ENCODE measurements at regions not wholly inside any gene's neighbourhood (a gene's known extent, or its start where the extent isn't known, plus 50 kb on each side); places are given as distances from the start of the nearest gene placed in this dataset.
"Not testable (repeated sequence)": the region's sequence is repeated elsewhere in the genome, so short reads cannot be mapped to it uniquely, and the experiment has no call there.

GRCh38 chr15:44833761-44834160, 97.4 kb downstream of the TRIM69 start:
- DNase-seq (ENCODE audit: low spot score in 2 of 2); H3K27me3 Mint-ChIP-seq; ATAC-seq (replicated peaks; ENCODE audit: extremely low read depth, poor library complexity, severe bottlenecking); H3K4me3 Mint-ChIP-seq; H3K9me3 Mint-ChIP-seq; H3K4me1 Mint-ChIP-seq; H3K36me3 Mint-ChIP-seq (ENCODE audit: insufficient read depth); H3K27ac Mint-ChIP-seq (ENCODE audit: low read depth): not testable (repeated sequence)

GRCh38 chr15:44835082-44835481, 98.8 kb downstream of the TRIM69 start:
- H3K4me1 Mint-ChIP-seq: not testable (repeated sequence)

GRCh38 chr15:44836094-44836493, 99.8 kb downstream of the TRIM69 start:
- DNase-seq (ENCODE audit: low spot score in 2 of 2) (no peak), ATAC-seq (replicated peaks; ENCODE audit: extremely low read depth, poor library complexity, severe bottlenecking) (no peak)
- no peaks in the 10 kb centered on the region for H3K9me3 Mint-ChIP-seq
- H3K36me3 Mint-ChIP-seq (ENCODE audit: insufficient read depth): no peaks in the 10 kb centered on the region
- H3K4me3 Mint-ChIP-seq: no peak overlapping the region
- H3K4me1 Mint-ChIP-seq: no peaks in the 10 kb centered on the region
- H3K27ac Mint-ChIP-seq (ENCODE audit: low read depth): no peak overlapping the region
- no peaks in the 10 kb centered on the region for H3K27me3 Mint-ChIP-seq

More at GRCh38 chr15:44835082-44835481, 98.8 kb downstream of the TRIM69 start:
- not testable (repeated sequence) for H3K9me3 Mint-ChIP-seq; H3K27ac Mint-ChIP-seq (ENCODE audit: low read depth); ATAC-seq (replicated peaks; ENCODE audit: extremely low read depth, poor library complexity, severe bottlenecking); H3K27me3 Mint-ChIP-seq; H3K4me3 Mint-ChIP-seq; DNase-seq (ENCODE audit: low spot score in 2 of 2); H3K36me3 Mint-ChIP-seq (ENCODE audit: insufficient read depth)

- not testable (repeated sequence) for H3K27me3 Mint-ChIP-seq; H3K36me3 Mint-ChIP-seq (ENCODE audit: insufficient read depth); DNase-seq (ENCODE audit: low spot score in 2 of 2); H3K27ac Mint-ChIP-seq (ENCODE audit: low read depth); H3K4me3 Mint-ChIP-seq; H3K9me3 Mint-ChIP-seq; ATAC-seq (replicated peaks; ENCODE audit: extremely low read depth, poor library complexity, severe bottlenecking); H3K4me1 Mint-ChIP-seq
Measured at GRCh38 chr15:44838929-44839328, 102.6 kb downstream of the TRIM69 start.

GRCh38 chr15:44841762-44842161, 105.4 kb downstream of the TRIM69 start:
- not testable (repeated sequence) for H3K4me1 Mint-ChIP-seq

GRCh38 chr15:44842883-44843282, 106.6 kb downstream of the TRIM69 start:
- DNase-seq (ENCODE audit: low spot score in 2 of 2); H3K36me3 Mint-ChIP-seq (ENCODE audit: insufficient read depth); H3K27me3 Mint-ChIP-seq; H3K4me1 Mint-ChIP-seq; ATAC-seq (replicated peaks; ENCODE audit: extremely low read depth, poor library complexity, severe bottlenecking); H3K27ac Mint-ChIP-seq (ENCODE audit: low read depth); H3K4me3 Mint-ChIP-seq; H3K9me3 Mint-ChIP-seq: not testable (repeated sequence)

More at GRCh38 chr15:44841762-44842161, 105.4 kb downstream of the TRIM69 start:
- not testable (repeated sequence) for ATAC-seq (replicated peaks; ENCODE audit: extremely low read depth, poor library complexity, severe bottlenecking); H3K9me3 Mint-ChIP-seq; H3K27ac Mint-ChIP-seq (ENCODE audit: low read depth); DNase-seq (ENCODE audit: low spot score in 2 of 2); H3K27me3 Mint-ChIP-seq; H3K36me3 Mint-ChIP-seq (ENCODE audit: insufficient read depth); H3K4me3 Mint-ChIP-seq

GRCh38 chr15:44844936-44845335, 108.6 kb downstream of the TRIM69 start:
- not testable (repeated sequence) for DNase-seq (ENCODE audit: low spot score in 2 of 2); H3K4me1 Mint-ChIP-seq; H3K36me3 Mint-ChIP-seq (ENCODE audit: insufficient read depth); ATAC-seq (replicated peaks; ENCODE audit: extremely low read depth, poor library complexity, severe bottlenecking); H3K9me3 Mint-ChIP-seq; H3K27me3 Mint-ChIP-seq; H3K4me3 Mint-ChIP-seq; H3K27ac Mint-ChIP-seq (ENCODE audit: low read depth)

- H3K9me3 Mint-ChIP-seq; H3K36me3 Mint-ChIP-seq (ENCODE audit: insufficient read depth); H3K27me3 Mint-ChIP-seq; DNase-seq (ENCODE audit: low spot score in 2 of 2); ATAC-seq (replicated peaks; ENCODE audit: extremely low read depth, poor library complexity, severe bottlenecking); H3K4me1 Mint-ChIP-seq; H3K4me3 Mint-ChIP-seq; H3K27ac Mint-ChIP-seq (ENCODE audit: low read depth): not testable (repeated sequence)
Measured at GRCh38 chr15:44846156-44846555, 109.8 kb downstream of the TRIM69 start.

GRCh38 chr15:44847555-44847954, 108.9 kb upstream of the TERB2 start:
- not testable (repeated sequence) for ATAC-seq (replicated peaks; ENCODE audit: extremely low read depth, poor library complexity, severe bottlenecking); H3K4me3 Mint-ChIP-seq; H3K36me3 Mint-ChIP-seq (ENCODE audit: insufficient read depth); H3K4me1 Mint-ChIP-seq; H3K27me3 Mint-ChIP-seq; H3K27ac Mint-ChIP-seq (ENCODE audit: low read depth); DNase-seq (ENCODE audit: low spot score in 2 of 2); H3K9me3 Mint-ChIP-seq

- not testable (repeated sequence) for ATAC-seq (replicated peaks; ENCODE audit: extremely low read depth, poor library complexity, severe bottlenecking); H3K4me3 Mint-ChIP-seq; H3K9me3 Mint-ChIP-seq; H3K4me1 Mint-ChIP-seq; DNase-seq (ENCODE audit: low spot score in 2 of 2); H3K36me3 Mint-ChIP-seq (ENCODE audit: insufficient read depth); H3K27me3 Mint-ChIP-seq; H3K27ac Mint-ChIP-seq (ENCODE audit: low read depth)
Measured at GRCh38 chr15:44848859-44849258, 107.6 kb upstream of the TERB2 start.

- DNase-seq (ENCODE audit: low spot score in 2 of 2); H3K36me3 Mint-ChIP-seq (ENCODE audit: insufficient read depth); H3K4me3 Mint-ChIP-seq; H3K27ac Mint-ChIP-seq (ENCODE audit: low read depth); H3K9me3 Mint-ChIP-seq; H3K27me3 Mint-ChIP-seq; H3K4me1 Mint-ChIP-seq; ATAC-seq (replicated peaks; ENCODE audit: extremely low read depth, poor library complexity, severe bottlenecking): not testable (repeated sequence)
Measured at GRCh38 chr15:44849701-44850403, 106.6 kb upstream of the TERB2 start.

GRCh38 chr15:44853304-44853950, 103.1 kb upstream of the TERB2 start:
- DNase-seq (ENCODE audit: low spot score in 2 of 2) (peak; percentile 44 to 48), ATAC-seq (replicated peaks; ENCODE audit: extremely low read depth, poor library complexity, severe bottlenecking) (peak; percentile 68)
- not testable (repeated sequence) for H3K4me3 Mint-ChIP-seq; H3K36me3 Mint-ChIP-seq (ENCODE audit: insufficient read depth); H3K27me3 Mint-ChIP-seq; H3K27ac Mint-ChIP-seq (ENCODE audit: low read depth); H3K9me3 Mint-ChIP-seq; H3K4me1 Mint-ChIP-seq

GRCh38 chr15:44854696-44855095, 101.8 kb upstream of the TERB2 start:
- not testable (repeated sequence) for H3K36me3 Mint-ChIP-seq (ENCODE audit: insufficient read depth); DNase-seq (ENCODE audit: low spot score in 2 of 2); H3K9me3 Mint-ChIP-seq; H3K27me3 Mint-ChIP-seq; ATAC-seq (replicated peaks; ENCODE audit: extremely low read depth, poor library complexity, severe bottlenecking); H3K4me1 Mint-ChIP-seq; H3K4me3 Mint-ChIP-seq; H3K27ac Mint-ChIP-seq (ENCODE audit: low read depth)

Data from central memory CD8-positive, alpha-beta T cell (primary cell).